Ectodermal cell (in vitro differentiated cells): ENCODE measurements at regions not wholly inside any gene's neighbourhood (a gene's known extent, or its start where the extent isn't known, plus 50 kb on each side); places are given as distances from the start of the nearest gene placed in this dataset.
A peak's percentile ranks its signal among the peaks of the same experiment; 100 is the strongest.

Experiments used
- H3K27ac ChIP-seq: 2 replicates; pipeline ENCODE4 v1.7.0; 2013; ENCODE audit warnings: mild to moderate bottlenecking, low read depth, low read length; ENCODE audit not compliant: insufficient read depth, poor library complexity, severe bottlenecking
- H3K27me3 ChIP-seq: 2 replicates; pipeline ENCODE4 v1.7.0; 2013; ENCODE audit warnings: mild to moderate bottlenecking, low read length; ENCODE audit not compliant: insufficient read depth, control insufficient read depth, poor library complexity, severe bottlenecking
- H3K36me3 ChIP-seq: one replicate; pipeline ENCODE4 v1.7.0; 2013; ENCODE audit warnings: low read length; ENCODE audit not compliant: control insufficient read depth, insufficient read depth
- H3K4me1 ChIP-seq: one replicate; pipeline ENCODE4 v1.7.0; 2013; ENCODE audit warnings: low read length; ENCODE audit not compliant: control insufficient read depth, insufficient read depth
- H3K4me3 ChIP-seq: 2 replicates; pipeline ENCODE4 v1.7.0; 2013; ENCODE audit warnings: low read depth, low read length, control low read depth; ENCODE audit not compliant: insufficient read depth
- H3K9me3 ChIP-seq: 2 replicates; pipeline ENCODE4 v1.7.0; 2013; ENCODE audit warnings: mild to moderate bottlenecking, low read length, moderate library complexity; ENCODE audit not compliant: control insufficient read depth
- WGBS, 2 experiments: methylation state at CpG; one replicate each; pipeline ENCODE4 v1.1.7; 2013; ENCODE audit warnings: missing lambda C conversion rate in 2 of 2; 5-methylcytosine and 5-hydroxymethylcytosine counted together

DNA sequence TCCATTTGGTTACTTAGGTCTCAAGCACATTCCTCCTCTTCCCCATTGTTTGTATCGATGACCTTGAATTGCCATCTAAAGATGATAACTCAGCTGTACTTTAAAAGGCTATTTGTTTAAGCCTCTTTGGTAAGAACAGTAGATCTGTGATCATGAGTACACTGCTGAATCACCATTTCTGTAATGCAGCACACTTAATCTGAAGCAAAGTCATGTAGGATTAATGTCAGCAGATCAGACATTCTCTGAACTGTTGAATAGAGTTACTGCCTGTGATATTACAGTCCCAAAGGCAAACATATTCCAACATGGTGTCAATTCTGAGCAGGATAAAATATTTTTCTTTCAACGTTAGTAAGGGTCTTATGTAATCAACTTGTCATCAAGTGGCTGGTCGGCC is 631.6 kb downstream of the TECRL start:
- WGBS, 2 experiments = 95 to 98% methylated on average over 3 of the region's 3 CpGs
- no peaks in the 10 kb centered on the region for H3K9me3 ChIP-seq
- H3K36me3 ChIP-seq = no peaks in the 10 kb centered on the region
- H3K4me1 ChIP-seq = no peaks in the 10 kb centered on the region
- H3K27ac ChIP-seq = no peak overlapping the region
- no peak overlapping the region for H3K4me3 ChIP-seq
- H3K27me3 ChIP-seq = no peaks in the 10 kb centered on the region

DNA sequence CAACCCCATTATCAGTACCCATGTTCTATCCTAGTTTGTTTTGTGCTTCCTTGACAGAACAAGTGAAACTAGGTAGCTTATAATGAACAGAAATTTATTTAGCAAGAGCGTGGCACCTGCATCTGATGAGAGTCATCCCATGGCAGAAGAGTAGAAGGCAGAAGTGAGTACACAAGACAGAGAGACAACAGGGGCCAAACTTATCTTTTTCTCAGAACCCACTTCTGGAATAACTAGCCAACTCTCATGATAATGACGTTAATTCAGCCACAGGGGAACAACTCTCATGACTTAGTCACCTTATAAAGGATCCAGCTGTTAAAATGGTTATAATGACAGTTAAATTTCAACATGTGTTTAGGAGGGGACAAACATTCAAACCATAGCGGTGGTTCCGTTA is 644.9 kb downstream of the TECRL start:
- Histone ChIP-seq H3K4me1 (no peaks in the 10 kb centered on the region), H3K4me3 (no peak overlapping the region), H3K27me3 (no peaks in the 10 kb centered on the region), H3K27ac (no peak overlapping the region), H3K9me3 (no peaks in the 10 kb centered on the region), H3K36me3 (no peaks in the 10 kb centered on the region)
- WGBS, 2 experiments = 85 to 93% methylated on average over 2 to 4 of the region's 4 CpGs

DNA sequence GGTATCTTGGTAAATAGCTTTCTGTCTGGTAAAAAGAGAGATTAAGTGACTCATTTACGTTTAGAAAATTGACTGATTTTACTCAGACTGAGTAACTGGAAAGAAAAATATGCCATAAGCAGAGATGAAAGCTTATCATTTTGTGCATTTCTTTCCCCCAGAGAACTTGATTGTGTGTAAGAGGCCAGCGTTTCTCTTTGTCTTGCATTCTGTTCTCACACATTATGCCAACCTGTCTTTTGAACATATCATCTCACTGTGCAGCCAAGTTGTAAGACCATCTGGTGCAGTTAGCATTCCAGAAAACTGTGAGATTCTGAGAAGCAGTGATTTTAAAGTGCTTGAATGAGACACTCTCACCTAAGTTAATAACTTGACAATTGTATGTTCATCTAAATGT is 651.3 kb downstream of the TECRL start:
- H3K4me3 ChIP-seq = no peak overlapping the region
- H3K27ac ChIP-seq = no peak overlapping the region
- WGBS, 2 experiments = 77 to 83% methylated on average over 2 of the region's 2 CpGs
- H3K36me3 ChIP-seq = no peaks in the 10 kb centered on the region
- H3K27me3 ChIP-seq = no peaks in the 10 kb centered on the region
- H3K9me3 ChIP-seq = no peaks in the 10 kb centered on the region
- H3K4me1 ChIP-seq = no peaks in the 10 kb centered on the region

DNA sequence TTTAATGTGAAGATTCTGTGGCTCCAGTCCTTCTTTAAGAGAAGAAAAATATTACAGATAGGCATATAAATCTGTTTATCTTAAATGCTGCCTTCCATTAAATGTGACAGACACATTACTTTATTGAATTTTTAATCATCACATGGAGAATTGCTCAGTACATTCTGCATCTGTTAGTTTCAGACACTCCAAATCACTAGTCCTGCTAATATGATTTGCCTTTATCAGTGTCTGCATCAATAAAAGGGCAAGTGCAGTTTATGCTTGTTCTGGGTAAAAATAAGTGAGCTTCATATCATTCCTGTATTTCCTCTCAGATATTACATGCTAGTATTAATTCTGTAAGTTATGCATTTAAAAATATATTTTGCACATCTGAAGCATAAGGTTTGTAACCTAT is 666.4 kb downstream of the TECRL start:
- no peaks in the 10 kb centered on the region for H3K36me3 ChIP-seq
- no peaks in the 10 kb centered on the region for H3K9me3 ChIP-seq
- H3K27ac ChIP-seq = no peak overlapping the region
- H3K27me3 ChIP-seq = no peaks in the 10 kb centered on the region
- no peak overlapping the region for H3K4me3 ChIP-seq
- no peaks in the 10 kb centered on the region for H3K4me1 ChIP-seq

DNA sequence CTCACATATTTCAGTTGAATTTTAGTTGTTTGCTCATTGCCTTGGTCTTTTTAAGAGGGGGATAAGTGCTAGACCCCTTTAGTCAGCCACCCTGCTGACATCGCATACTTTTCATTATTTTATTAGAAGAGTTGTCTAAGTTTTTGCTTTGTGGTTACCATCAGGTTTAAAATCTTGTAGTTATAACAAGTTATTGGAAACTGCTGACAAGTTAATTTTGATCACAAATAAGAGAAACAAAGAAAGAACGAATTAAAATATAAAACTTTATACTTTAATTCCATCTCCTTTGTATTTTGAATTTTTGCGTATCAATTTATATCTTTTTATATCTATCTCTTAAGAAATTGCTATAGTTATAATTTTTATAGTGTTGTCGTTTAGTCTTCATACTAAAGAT is 679.7 kb downstream of the TECRL start:
- Histone ChIP-seq H3K27ac (no peak overlapping the region), H3K9me3 (no peaks in the 10 kb centered on the region), H3K4me3 (no peak overlapping the region), H3K4me1 (peaks cover 10% of the 10 kb centered on the region), H3K36me3 (no peaks in the 10 kb centered on the region), H3K27me3 (no peaks in the 10 kb centered on the region)
- WGBS, 2 experiments = 100% methylated on average over 1 of the region's 4 CpGs; no CpG with 5 or more reads in 1 of the 2 experiments

DNA sequence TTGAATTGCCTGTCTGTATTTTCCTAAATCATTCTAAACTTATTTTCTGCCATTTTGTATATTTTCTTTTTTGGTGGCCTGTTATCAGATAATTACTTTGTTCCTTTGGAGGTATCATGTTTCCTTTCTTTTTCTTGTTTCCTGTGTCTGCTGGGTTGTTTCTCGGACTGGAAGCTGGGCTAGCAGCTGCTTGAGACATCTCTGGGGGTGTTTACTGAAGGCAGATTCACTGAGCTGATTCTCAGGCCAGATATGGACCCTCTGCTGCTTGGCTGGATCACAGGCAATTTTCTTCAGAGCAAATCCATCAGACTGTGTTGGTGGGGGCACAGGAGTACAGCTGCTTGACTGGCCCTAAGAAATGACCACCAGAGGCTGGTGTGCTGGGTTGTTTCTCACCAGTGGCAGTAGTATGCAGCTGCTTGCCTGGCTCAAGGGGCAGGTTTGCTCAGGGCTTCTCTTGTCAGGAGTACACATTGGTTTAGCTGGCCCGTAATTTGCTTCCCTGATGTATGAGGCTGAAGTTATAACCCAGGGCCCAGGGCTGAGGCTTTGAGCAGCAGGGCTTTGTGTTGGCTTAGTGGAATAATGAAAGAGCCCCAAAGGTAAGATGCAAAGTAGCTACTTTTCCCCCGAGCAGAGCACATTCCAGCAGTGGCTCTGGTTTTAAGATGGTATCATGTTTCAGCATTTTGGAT is 680.6 kb downstream of the TECRL start:
- H3K4me1 ChIP-seq = peaks cover 10% of the 10 kb centered on the region
- H3K36me3 ChIP-seq = no peaks in the 10 kb centered on the region
- H3K4me3 ChIP-seq = no peak overlapping the region
- no peaks in the 10 kb centered on the region for H3K9me3 ChIP-seq
- 54 to 56% methylated on average over 3 of the region's 3 CpGs for WGBS, 2 experiments
- peak overlapping the region; percentile 50 for H3K27ac ChIP-seq
- no peaks in the 10 kb centered on the region for H3K27me3 ChIP-seq

DNA sequence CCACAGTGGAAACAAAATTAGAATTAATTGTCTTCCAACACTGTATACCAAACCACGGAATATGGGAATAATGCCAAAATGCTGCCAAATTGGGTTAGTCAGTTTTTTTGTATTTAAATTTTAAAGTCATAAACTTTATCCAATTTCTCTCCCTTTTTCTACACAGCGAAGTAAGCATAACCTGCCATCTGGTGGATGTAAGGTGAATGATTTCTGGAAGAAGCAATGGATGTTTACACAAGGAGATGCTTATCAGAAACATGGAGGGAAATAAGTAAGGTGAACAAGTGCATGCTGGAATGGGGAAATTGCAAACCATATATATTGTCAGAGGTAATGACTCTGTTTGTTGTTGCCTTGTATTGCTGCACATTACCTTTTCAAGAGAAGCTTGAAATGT is 691.9 kb downstream of the TECRL start:
- Histone ChIP-seq H3K27ac (no peak overlapping the region), H3K9me3 (no peaks in the 10 kb centered on the region), H3K4me3 (no peak overlapping the region), H3K4me1 (no peaks in the 10 kb centered on the region), H3K27me3 (no peaks in the 10 kb centered on the region), H3K36me3 (no peaks in the 10 kb centered on the region)
- 82% methylated on average over 1 of the region's 2 CpGs; no CpG with 5 or more reads in 1 of the 2 experiments for WGBS, 2 experiments

DNA sequence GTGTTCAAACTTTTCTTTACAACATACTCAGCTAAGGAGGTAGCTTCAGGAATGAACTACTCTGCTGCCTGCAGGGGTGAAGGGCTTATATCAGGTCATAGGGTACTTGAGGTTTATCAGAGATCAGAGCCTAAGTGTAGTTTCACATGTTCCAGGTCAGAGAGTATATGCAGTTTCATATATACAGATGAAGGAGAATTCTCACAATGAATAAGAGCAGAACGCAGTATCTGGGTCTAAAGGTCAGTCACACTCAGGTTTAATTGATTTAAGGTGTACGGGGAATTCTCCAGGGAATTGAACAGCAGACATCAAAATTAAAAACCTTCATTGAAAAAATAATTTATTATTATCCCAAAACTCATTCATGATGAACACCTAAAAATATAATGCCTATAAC is 700.6 kb downstream of the TECRL start:
- no peaks in the 10 kb centered on the region for H3K27me3 ChIP-seq
- no peaks in the 10 kb centered on the region for H3K36me3 ChIP-seq
- WGBS, 2 experiments = 100% methylated on average over 1 to 2 of the region's 2 CpGs
- H3K4me3 ChIP-seq = no peak overlapping the region
- H3K4me1 ChIP-seq = no peaks in the 10 kb centered on the region
- no peaks in the 10 kb centered on the region for H3K9me3 ChIP-seq
- H3K27ac ChIP-seq = no peak overlapping the region

DNA sequence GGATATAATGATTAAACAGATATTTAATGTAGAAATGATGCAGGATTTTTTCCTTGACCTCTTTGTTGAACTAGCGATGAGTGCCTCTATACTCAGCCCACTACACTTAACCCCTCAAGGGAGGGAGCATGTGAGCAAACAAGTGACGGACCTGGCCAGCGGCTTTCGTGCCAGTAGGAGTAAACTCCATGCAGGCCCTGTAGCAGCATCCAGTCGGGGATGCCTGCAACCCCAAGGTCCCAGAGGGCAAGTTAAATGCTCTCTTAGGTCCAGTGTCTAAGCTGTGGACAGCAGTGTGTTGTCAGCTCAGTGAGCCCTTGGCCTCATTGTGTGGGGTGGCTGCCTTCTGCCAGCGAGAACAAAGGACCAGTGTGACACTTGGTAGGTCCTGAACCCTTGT is 708.7 kb downstream of the TECRL start:
- no peaks in the 10 kb centered on the region for H3K9me3 ChIP-seq
- H3K36me3 ChIP-seq = no peaks in the 10 kb centered on the region
- no peaks in the 10 kb centered on the region for H3K4me1 ChIP-seq
- no peak overlapping the region for H3K4me3 ChIP-seq
- H3K27me3 ChIP-seq = no peaks in the 10 kb centered on the region
- WGBS, 2 experiments = 92 to 93% methylated on average over 6 of the region's 6 CpGs
- no peak overlapping the region for H3K27ac ChIP-seq

DNA sequence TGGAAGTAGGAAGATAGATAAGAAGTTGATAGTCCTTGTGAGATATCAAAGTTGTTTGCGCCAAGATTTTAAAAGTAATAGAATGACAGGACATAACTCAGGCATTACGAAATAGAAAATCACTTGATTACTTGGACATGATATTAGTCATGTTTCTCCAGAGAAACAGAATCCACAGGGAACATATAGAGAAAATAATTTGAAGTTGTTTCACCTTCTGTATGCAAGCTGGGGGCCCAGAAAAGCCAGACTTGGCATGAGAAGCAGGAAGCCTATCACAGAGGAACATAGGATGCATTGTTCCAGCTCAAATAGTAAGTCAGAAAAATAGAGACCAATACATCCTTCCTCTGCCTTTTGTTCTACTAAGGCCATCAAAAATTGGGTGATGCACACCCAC is 715.9 kb downstream of the TECRL start:
- Histone ChIP-seq H3K27ac (no peak overlapping the region), H3K36me3 (no peaks in the 10 kb centered on the region), H3K27me3 (no peaks in the 10 kb centered on the region), H3K4me1 (no peaks in the 10 kb centered on the region), H3K4me3 (no peak overlapping the region), H3K9me3 (no peaks in the 10 kb centered on the region)
- WGBS, 2 experiments = 97 to 98% methylated on average over 2 of the region's 2 CpGs
